H9 (cell line): ENCODE measurements at regions not wholly inside any gene's neighbourhood (a gene's known extent, or its start where the extent isn't known, plus 50 kb on each side); places are given as distances from the start of the nearest gene placed in this dataset.

ENCODE experiments used
- DNase-seq: peaks from one replicate; pipeline ENCODE4 v3.0.0-alpha.2; 2017
- H2AFZ ChIP-seq: one replicate; pipeline ENCODE4 v1.6.1; 2013; ENCODE audit warnings: mild to moderate bottlenecking, low read length, control low read depth, moderate library complexity
- H2AK5ac ChIP-seq: 2 replicates; pipeline ENCODE4 v1.6.1; 2013; ENCODE audit warnings: low read length, control low read depth, mixed read lengths; ENCODE audit not compliant: insufficient read length
- H2BK120ac ChIP-seq: one replicate; pipeline ENCODE4 v1.6.1; 2013; ENCODE audit warnings: low read depth, mild to moderate bottlenecking, low read length, control low read depth, inconsistent platforms; ENCODE audit not compliant: poor library complexity, severe bottlenecking
- H2BK12ac ChIP-seq: 2 replicates; pipeline ENCODE4 v1.6.1; 2013; ENCODE audit warnings: low read length, control low read depth, mixed read lengths, low read depth; ENCODE audit not compliant: insufficient read length
- H2BK15ac ChIP-seq: 2 replicates; pipeline ENCODE4 v1.6.1; 2013; ENCODE audit warnings: low read depth, low read length, control low read depth
- H2BK20ac ChIP-seq: one replicate; pipeline ENCODE4 v1.6.1; 2013; ENCODE audit warnings: low read depth, mild to moderate bottlenecking, low read length, control low read depth, inconsistent platforms; ENCODE audit not compliant: poor library complexity, severe bottlenecking
- H2BK5ac ChIP-seq: 2 replicates; pipeline ENCODE4 v1.6.1; 2013; ENCODE audit warnings: low read length, control low read depth, mixed read lengths; ENCODE audit not compliant: insufficient read length
- H3K14ac ChIP-seq: 2 replicates; pipeline ENCODE4 v1.6.1; 2013; ENCODE audit warnings: low read length, control low read depth; ENCODE audit not compliant: insufficient read depth
- H3K18ac ChIP-seq: 2 replicates; pipeline ENCODE4 v1.6.1; 2013; ENCODE audit warnings: low read depth, mild to moderate bottlenecking, mixed read lengths, low read length, control low read depth; ENCODE audit not compliant: insufficient read length
- H3K23ac ChIP-seq: 2 replicates; pipeline ENCODE4 v1.6.1; 2013; ENCODE audit warnings: low read length, control low read depth, mixed read lengths, low read depth; ENCODE audit not compliant: insufficient read length
- H3K23me2 ChIP-seq: 2 replicates; pipeline ENCODE4 v1.6.1; 2013; ENCODE audit warnings: low read depth, mild to moderate bottlenecking, mixed read lengths, low read length, control low read depth; ENCODE audit not compliant: insufficient read length, poor library complexity, severe bottlenecking
- H3K27ac ChIP-seq: 2 replicates; pipeline ENCODE4 v1.5.1; 2013; ENCODE audit warnings: low read length, control low read depth, mixed read lengths, low read depth; ENCODE audit not compliant: insufficient read length
- H3K27me3 ChIP-seq: 2 replicates; pipeline ENCODE4 v1.6.1; 2013; ENCODE audit warnings: low read length, control low read depth, inconsistent platforms; ENCODE audit not compliant: insufficient read depth
- H3K4ac ChIP-seq: 2 replicates; pipeline ENCODE4 v1.6.1; 2013; ENCODE audit warnings: low read depth, mild to moderate bottlenecking, control low read depth, inconsistent platforms, low read length, moderate library complexity
- H3K4me1 ChIP-seq: 2 replicates; pipeline ENCODE4 v1.6.1; 2013; ENCODE audit warnings: low read length, control low read depth, inconsistent platforms; ENCODE audit not compliant: insufficient read depth
- H3K4me2 ChIP-seq: 2 replicates; pipeline ENCODE4 v1.6.1; 2013; ENCODE audit warnings: low read length, control low read depth, mixed read lengths; ENCODE audit not compliant: insufficient read length, insufficient read depth
- H3K56ac ChIP-seq: 2 replicates; pipeline ENCODE4 v1.6.1; 2013; ENCODE audit warnings: low read depth, mild to moderate bottlenecking, mixed read lengths, low read length, control low read depth; ENCODE audit not compliant: insufficient read length
- H3K79me1 ChIP-seq: 2 replicates; pipeline ENCODE4 v1.6.1; 2013; ENCODE audit warnings: low read depth, mild to moderate bottlenecking, moderate library complexity, low read length, control low read depth, inconsistent platforms; ENCODE audit not compliant: insufficient read depth, poor library complexity, severe bottlenecking
- H3K79me2 ChIP-seq: 2 replicates; pipeline ENCODE4 v1.6.1; 2013; ENCODE audit warnings: low read length, control low read depth, inconsistent platforms; ENCODE audit not compliant: insufficient read depth
- H3K9ac ChIP-seq: 2 replicates; pipeline ENCODE4 v1.6.1; 2013; ENCODE audit warnings: low read length, control low read depth, mixed read lengths; ENCODE audit not compliant: insufficient read length; ENCODE audit errors: extremely low read depth
- H3K9me3 ChIP-seq: one replicate; pipeline ENCODE4 v1.6.1; 2013; ENCODE audit warnings: low read depth, low read length, inconsistent platforms; ENCODE audit not compliant: control insufficient read depth
- H3T11ph ChIP-seq: one replicate; pipeline ENCODE4 v1.6.1; 2013; ENCODE audit warnings: mild to moderate bottlenecking, low read length, control low read depth, inconsistent platforms
- H4K20me1 ChIP-seq: one replicate; pipeline ENCODE4 v1.6.1; 2013; ENCODE audit not compliant: control insufficient read depth, insufficient read length, insufficient read depth
- H4K5ac ChIP-seq: 2 replicates; pipeline ENCODE4 v1.6.1; 2013; ENCODE audit warnings: low read depth, mild to moderate bottlenecking, mixed read lengths, low read length, control low read depth; ENCODE audit not compliant: insufficient read length
- H4K8ac ChIP-seq: replicated peaks from 2 replicates; pipeline ENCODE4 v1.6.1; 2013; ENCODE audit warnings: low read length, control low read depth, mixed read lengths, low read depth; ENCODE audit not compliant: insufficient read length
- H4K91ac ChIP-seq: 2 replicates; pipeline ENCODE4 v1.6.1; 2013; ENCODE audit warnings: low read depth, mild to moderate bottlenecking, moderate library complexity, mixed read lengths, low read length, control low read depth; ENCODE audit not compliant: insufficient read length
- H3K27ac Mint-ChIP-seq, 3 experiments: 2 replicates in 2 of 3; 3 replicates in 1 of 3; pipeline ENCODE4 v1.8.0; 2020 to 2021; ENCODE audit warnings: mixed read lengths in 3 of 3, mild to moderate bottlenecking in 1 of 3, moderate library complexity in 1 of 3
- H3K27me3 Mint-ChIP-seq: 2 replicates; pipeline ENCODE4 v1.8.0; 2021; ENCODE audit warnings: low read depth, mild to moderate bottlenecking, moderate library complexity, mixed read lengths
- H3K36me3 Mint-ChIP-seq, 3 experiments: 2 replicates in 2 of 3; 3 replicates in 1 of 3; pipeline ENCODE4 v1.8.0; 2020 to 2021; ENCODE audit warnings: low read depth in 3 of 3, mixed read lengths in 3 of 3; ENCODE audit not compliant: insufficient read depth in 1 of 3
- H3K4me1 Mint-ChIP-seq, 2 experiments: 2 replicates each; pipeline ENCODE4 v1.8.0; 2020; ENCODE audit warnings: mixed read lengths in 2 of 2
- H3K4me3 Mint-ChIP-seq, 2 experiments: 2 replicates in 1 of 2; 3 replicates in 1 of 2; pipeline ENCODE4 v1.8.0; 2020 to 2021; ENCODE audit warnings: mild to moderate bottlenecking in 2 of 2, mixed read lengths in 2 of 2, moderate library complexity in 1 of 2
- H3K9me3 Mint-ChIP-seq, 2 experiments: 2 replicates in 1 of 2; 3 replicates in 1 of 2; pipeline ENCODE4 v1.8.0; 2020; ENCODE audit warnings: mild to moderate bottlenecking in 2 of 2, mixed read lengths in 2 of 2, moderate library complexity in 1 of 2
- WGBS: extraction: QIAGEN DNeasy Blood & Tissue Kit; methylation state at CpG from one replicate; pipeline ENCODE4 v1.1.7; 2013; ENCODE audit warnings: missing lambda C conversion rate, low lambda C conversion rate, mixed read lengths; ENCODE audit not compliant: insufficient read length; ENCODE audit errors: extremely low coverage; 5-methylcytosine and 5-hydroxymethylcytosine counted together
- TF ChIP-seq, protein P1 (sequence below): fragments of 200-600 bp; sonication (generic); conservative IDR thresholded peaks from 3 replicates; pipeline ENCODE4 v1.8.0; 2021; ENCODE audit warnings: antibody characterized with exemption, mild to moderate bottlenecking

DNA sequence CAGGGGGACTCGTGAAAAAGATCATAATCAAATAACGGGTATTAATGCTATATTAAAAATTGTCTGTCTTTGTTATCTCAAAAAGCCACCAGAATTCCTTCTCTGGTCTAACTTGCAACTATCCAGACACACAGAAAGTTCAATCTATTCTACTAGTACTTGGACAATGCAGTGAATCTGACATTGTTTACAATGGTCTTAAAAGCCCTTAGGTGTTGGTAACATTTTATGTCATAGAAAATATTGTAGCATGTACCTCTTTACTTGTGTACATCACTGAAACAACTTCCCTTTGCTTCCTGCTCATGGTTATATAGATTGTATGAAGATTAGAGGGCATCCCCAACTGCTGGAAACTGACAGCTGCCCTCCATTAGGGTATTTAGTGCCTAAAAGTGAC, 71.1 kb upstream of the PPP3CA start:
- Mint-ChIP-seq H3K36me3 (no peaks in the 10 kb centered on the region), H3K9me3 (no peaks in the 10 kb centered on the region), H3K4me1 (peaks cover 14% of the 10 kb centered on the region in 2 experiments), H3K4me3 (no peak overlapping the region), H3K27ac (no peak overlapping the region), H3K27me3 (no peaks in the 10 kb centered on the region)
- Histone ChIP-seq H2AK5ac (no peak overlapping the region), H3K14ac (no peak overlapping the region), H3K79me2 (no peaks in the 10 kb centered on the region), H2BK20ac (no peak overlapping the region), H2BK15ac (no peak overlapping the region), H3K79me1 (no peaks in the 10 kb centered on the region), H3K4ac (no peak overlapping the region), H2BK120ac (no peak overlapping the region), H4K20me1 (no peaks in the 10 kb centered on the region), H3K56ac (no peak overlapping the region), H3K23ac (no peak overlapping the region), H3K4me2 (no peak overlapping the region), H2AFZ (no peak overlapping the region), H4K8ac (no peak overlapping the region), H4K91ac (no peak overlapping the region), H3K27me3 (no peaks in the 10 kb centered on the region), H3K4me1 (no peaks in the 10 kb centered on the region; the same call in 1 of the 2 replicates), H2BK5ac (no peak overlapping the region), H3K9ac (no peak overlapping the region), H4K5ac (no peak overlapping the region), H3T11ph (no peak overlapping the region), H3K23me2 (no peaks in the 10 kb centered on the region), H3K9me3 (no peaks in the 10 kb centered on the region), H3K27ac (no peak overlapping the region), H2BK12ac (no peak overlapping the region), H3K18ac (no peak overlapping the region)
- no peak for DNase-seq
- TF ChIP-seq, protein P1, sequence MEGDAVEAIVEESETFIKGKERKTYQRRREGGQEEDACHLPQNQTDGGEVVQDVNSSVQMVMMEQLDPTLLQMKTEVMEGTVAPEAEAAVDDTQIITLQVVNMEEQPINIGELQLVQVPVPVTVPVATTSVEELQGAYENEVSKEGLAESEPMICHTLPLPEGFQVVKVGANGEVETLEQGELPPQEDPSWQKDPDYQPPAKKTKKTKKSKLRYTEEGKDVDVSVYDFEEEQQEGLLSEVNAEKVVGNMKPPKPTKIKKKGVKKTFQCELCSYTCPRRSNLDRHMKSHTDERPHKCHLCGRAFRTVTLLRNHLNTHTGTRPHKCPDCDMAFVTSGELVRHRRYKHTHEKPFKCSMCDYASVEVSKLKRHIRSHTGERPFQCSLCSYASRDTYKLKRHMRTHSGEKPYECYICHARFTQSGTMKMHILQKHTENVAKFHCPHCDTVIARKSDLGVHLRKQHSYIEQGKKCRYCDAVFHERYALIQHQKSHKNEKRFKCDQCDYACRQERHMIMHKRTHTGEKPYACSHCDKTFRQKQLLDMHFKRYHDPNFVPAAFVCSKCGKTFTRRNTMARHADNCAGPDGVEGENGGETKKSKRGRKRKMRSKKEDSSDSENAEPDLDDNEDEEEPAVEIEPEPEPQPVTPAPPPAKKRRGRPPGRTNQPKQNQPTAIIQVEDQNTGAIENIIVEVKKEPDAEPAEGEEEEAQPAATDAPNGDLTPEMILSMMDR: no peak
- WGBS: no CpG with 5 or more reads among the region's 2 CpGs
